Kidney (tissue), 13 donors: ENCODE measurements at regions not wholly inside any gene's neighbourhood (a gene's known extent, or its start where the extent isn't known, plus 50 kb on each side); places are given as distances from the start of the nearest gene placed in this dataset.

Experiments used
- DNase-seq, 5 donors: peaks; one replicate each; pipeline ENCODE4 v3.0.0-alpha.2; 2013 to 2020
- FAIRE-seq: peaks from 2 replicates; lab custom pipeline; 2012; peaks lifted over from hg19 to GRCh38; lab: Jason Lieb, UNC
- H3K27ac ChIP-seq, 2 donors: one replicate each; pipeline ENCODE4 v1.7.0; 2013; ENCODE audit warnings: low read depth in 2 of 2, low read length in 2 of 2, inconsistent platforms in 1 of 2
- H3K27me3 ChIP-seq: one replicate; pipeline ENCODE4 v1.7.1; 2013; ENCODE audit warnings: low read length, inconsistent platforms; ENCODE audit not compliant: control insufficient read depth, insufficient read depth
- H3K36me3 ChIP-seq, 3 donors: one replicate each; pipeline versions ENCODE4 v1.7.0 to v1.7.1; 2013; ENCODE audit warnings: low read length in 3 of 3, control low read depth in 1 of 3, inconsistent platforms in 1 of 3; ENCODE audit not compliant: insufficient read depth in 3 of 3, control insufficient read depth in 2 of 3
- H3K4me1 ChIP-seq, 3 donors: one replicate each; pipeline versions ENCODE4 v1.7.0 to v1.7.1; 2013; ENCODE audit warnings: low read length in 3 of 3, inconsistent platforms in 1 of 3, low read depth in 1 of 3; ENCODE audit not compliant: control insufficient read depth in 2 of 3, insufficient read depth in 2 of 3
- H3K4me3 ChIP-seq, 3 donors: one replicate each; pipeline versions ENCODE4 v1.7.0 to v1.8.1; 2013; ENCODE audit warnings: low read length in 3 of 3, control low read depth in 1 of 3, inconsistent platforms in 1 of 3
- H3K9ac ChIP-seq, 3 donors: one replicate each; pipeline versions ENCODE4 v1.7.0 to v1.7.1; 2013; ENCODE audit warnings: low read length in 3 of 3, control low read depth in 1 of 3, inconsistent platforms in 1 of 3
- H3K9me3 ChIP-seq, 3 donors: one replicate each; pipeline versions ENCODE4 v1.7.0 to v1.7.1; 2013; ENCODE audit warnings: low read length in 3 of 3, control low read depth in 1 of 3, inconsistent platforms in 1 of 3; ENCODE audit not compliant: control insufficient read depth in 2 of 3, insufficient read depth in 1 of 3
- CTCF ChIP-seq: IDR thresholded peaks from 3 replicates; pipeline ENCODE4 v1.5.1; 2012; ENCODE audit warnings: mild to moderate bottlenecking, moderate library complexity, borderline replicate concordance; ENCODE audit not compliant: insufficient read depth; ENCODE audit errors: extremely low read depth
- intact Hi-C: fragments of 100-400 bp; cut with DNase I; formaldehyde crosslinking; loops from one replicate; pipeline ENCODE4 v1.11.1; 2022
- donor health status: control.
- donor health status: control.
- donor health status: control.
- donor health status: control.
- donor health status: control.
- donor health status: DM: yes; HTN: yes; CAD: no.
- donor health status: Normal renal cell carcinoma (clear cell type).

- TF ChIP-seq CTCF = no peak
- Histone ChIP-seq H3K4me3 (no peak overlapping the region), H3K9me3 (peaks cover 0 to 6% (median 0%) of the 10 kb centered on the region in 3 donors), H3K36me3 (no peaks in the 10 kb centered on the region), H3K27me3 (no peaks in the 10 kb centered on the region), H3K9ac (no peak overlapping the region), H3K4me1 (no peaks in the 10 kb centered on the region), H3K27ac (no peak overlapping the region)
- intact Hi-C loops = no loop called here
- FAIRE-seq (no peak), DNase-seq (no peak)
These were observed 539.2 kb downstream of the TLE1 start for GRCh38 chr9:81150016-81150625.

- H3K36me3 ChIP-seq = no peaks in the 10 kb centered on the region
- peaks cover 0 to 6% (median 0%) of the 10 kb centered on the region in 3 donors for H3K9me3 ChIP-seq
- no peak overlapping the region for H3K4me3 ChIP-seq
- no peaks in the 10 kb centered on the region for H3K27me3 ChIP-seq
- H3K4me1 ChIP-seq = no peaks in the 10 kb centered on the region
- no peak for FAIRE-seq
- no peak for DNase-seq
- no peak overlapping the region for H3K27ac ChIP-seq
- intact Hi-C loops = no loop called here
- no peak overlapping the region for H3K9ac ChIP-seq
- no peak for TF ChIP-seq CTCF
These were observed 542.5 kb downstream of the TLE1 start for GRCh38 chr9:81146684-81147337.

- Histone ChIP-seq H3K4me1 (no peaks in the 10 kb centered on the region), H3K4me3 (no peak overlapping the region), H3K27ac (no peak overlapping the region), H3K9ac (no peak overlapping the region), H3K36me3 (no peaks in the 10 kb centered on the region), H3K9me3 (peaks cover 0 to 6% (median 0%) of the 10 kb centered on the region in 3 donors), H3K27me3 (no peaks in the 10 kb centered on the region)
- DNase-seq = peak in 2 of 5 donors; percentile 12 to 49
- FAIRE-seq = no peak
- intact Hi-C loops = no loop called here
- no peak for TF ChIP-seq CTCF
These were observed 543.1 kb downstream of the TLE1 start for GRCh38 chr9:81146241-81146640.
